ENCODE measurements at regions not wholly inside any gene's neighbourhood (a gene's known extent, or its start where the extent isn't known, plus 50 kb on each side); places are given as distances from the start of the nearest gene placed in this dataset.

GRCh38 chr9:109549386-109549785, 51.3 kb upstream of the PTPN3 start:
- Mint-ChIP-seq H3K27me3 (ENCODE audit: low read depth) (peaks cover 4% of the 10 kb centered on the region; the same call in 1 of the 2 replicates), H3K9me3 (peaks cover 28% of the 10 kb centered on the region), H3K4me3 (no peak overlapping the region), H3K4me1 (no peaks in the 10 kb centered on the region), H3K27ac (no peak overlapping the region), H3K36me3 (peaks cover 13% of the 10 kb centered on the region)
- ATAC-seq (no peak), DNase-seq (ENCODE audit: low spot score) (no peak)
- ChIA-PET CTCF (no interaction called here), POLR2A (no interaction called here)
- no peak for TF ChIP-seq ZBTB43 (CRISPR knock-in tag; IDR thresholded peaks at IDR 0.05)
- no peak for TF ChIP-seq ESRRA (CRISPR knock-in tag; IDR thresholded peaks at IDR 0.05; ENCODE audit: borderline replicate concordance)
- TF ChIP-seq ZNF671 (CRISPR knock-in tag; IDR thresholded peaks at IDR 0.05): no peak

DNA sequence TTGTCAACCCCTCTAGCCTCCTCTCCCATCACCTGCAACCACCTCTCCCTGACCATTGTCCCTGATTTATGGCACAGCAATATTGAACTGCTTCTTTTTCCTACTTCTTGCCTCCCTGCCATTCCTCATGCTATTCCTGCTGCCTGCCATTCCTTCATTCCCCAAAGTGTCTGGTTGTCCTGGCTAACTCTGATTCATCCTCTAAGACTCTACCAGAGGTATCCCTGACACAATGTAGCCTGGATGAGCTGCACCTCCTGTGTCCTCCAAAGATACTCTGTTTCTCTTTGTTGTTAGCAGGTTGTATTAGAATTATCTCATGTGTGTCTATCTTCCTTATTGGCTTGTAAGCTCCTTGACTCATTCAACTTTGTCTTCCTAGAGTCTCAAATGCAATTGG, 53.5 kb upstream of the PTPN3 start:
- no peak for ATAC-seq
- Mint-ChIP-seq H3K4me1 (peaks cover 21% of the 10 kb centered on the region), H3K36me3 (peaks cover 11% of the 10 kb centered on the region), H3K27ac (no peak overlapping the region), H3K9me3 (peaks cover 21% of the 10 kb centered on the region), H3K27me3 (ENCODE audit: low read depth) (peaks cover 4% of the 10 kb centered on the region; the same call in 1 of the 2 replicates), H3K4me3 (no peak overlapping the region)
- ChIA-PET CTCF (no interaction called here), POLR2A (no interaction called here)
- DNase-seq (ENCODE audit: low spot score): no peak
- TF ChIP-seq NR3C1 (CRISPR knock-in tag; conservative IDR thresholded peaks at IDR 0.05; ENCODE audit: low read depth) (no peak), TEAD4 (CRISPR knock-in tag; IDR thresholded peaks at IDR 0.05) (no peak), CDX4 (CRISPR knock-in tag; IDR thresholded peaks at IDR 0.05; ENCODE audit: borderline replicate concordance) (no peak), ATF1 (CRISPR knock-in tag; IDR thresholded peaks at IDR 0.05) (no peak), ESRRA (CRISPR knock-in tag; IDR thresholded peaks at IDR 0.05; ENCODE audit: borderline replicate concordance) (no peak), EMX1 (CRISPR knock-in tag; IDR thresholded peaks at IDR 0.05) (no peak), MLX (CRISPR knock-in tag; IDR thresholded peaks at IDR 0.05) (no peak), ZNF219 (CRISPR knock-in tag; IDR thresholded peaks at IDR 0.05; ENCODE audit: borderline replicate concordance) (no peak), JUN (CRISPR knock-in tag; IDR thresholded peaks at IDR 0.05) (no peak), ZNF281 (CRISPR knock-in tag; IDR thresholded peaks at IDR 0.05) (no peak), PRRX2 (CRISPR knock-in tag; IDR thresholded peaks at IDR 0.05) (no peak), SMAD3 (CRISPR knock-in tag; IDR thresholded peaks at IDR 0.05; ENCODE audit: borderline replicate concordance) (no peak)
- TF ChIP-seq, protein P1, sequence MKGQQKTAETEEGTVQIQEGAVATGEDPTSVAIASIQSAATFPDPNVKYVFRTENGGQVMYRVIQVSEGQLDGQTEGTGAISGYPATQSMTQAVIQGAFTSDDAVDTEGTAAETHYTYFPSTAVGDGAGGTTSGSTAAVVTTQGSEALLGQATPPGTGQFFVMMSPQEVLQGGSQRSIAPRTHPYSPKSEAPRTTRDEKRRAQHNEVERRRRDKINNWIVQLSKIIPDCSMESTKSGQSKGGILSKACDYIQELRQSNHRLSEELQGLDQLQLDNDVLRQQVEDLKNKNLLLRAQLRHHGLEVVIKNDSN (CRISPR knock-in tag; IDR thresholded peaks at IDR 0.05): no peak
- TF ChIP-seq, protein P2, sequence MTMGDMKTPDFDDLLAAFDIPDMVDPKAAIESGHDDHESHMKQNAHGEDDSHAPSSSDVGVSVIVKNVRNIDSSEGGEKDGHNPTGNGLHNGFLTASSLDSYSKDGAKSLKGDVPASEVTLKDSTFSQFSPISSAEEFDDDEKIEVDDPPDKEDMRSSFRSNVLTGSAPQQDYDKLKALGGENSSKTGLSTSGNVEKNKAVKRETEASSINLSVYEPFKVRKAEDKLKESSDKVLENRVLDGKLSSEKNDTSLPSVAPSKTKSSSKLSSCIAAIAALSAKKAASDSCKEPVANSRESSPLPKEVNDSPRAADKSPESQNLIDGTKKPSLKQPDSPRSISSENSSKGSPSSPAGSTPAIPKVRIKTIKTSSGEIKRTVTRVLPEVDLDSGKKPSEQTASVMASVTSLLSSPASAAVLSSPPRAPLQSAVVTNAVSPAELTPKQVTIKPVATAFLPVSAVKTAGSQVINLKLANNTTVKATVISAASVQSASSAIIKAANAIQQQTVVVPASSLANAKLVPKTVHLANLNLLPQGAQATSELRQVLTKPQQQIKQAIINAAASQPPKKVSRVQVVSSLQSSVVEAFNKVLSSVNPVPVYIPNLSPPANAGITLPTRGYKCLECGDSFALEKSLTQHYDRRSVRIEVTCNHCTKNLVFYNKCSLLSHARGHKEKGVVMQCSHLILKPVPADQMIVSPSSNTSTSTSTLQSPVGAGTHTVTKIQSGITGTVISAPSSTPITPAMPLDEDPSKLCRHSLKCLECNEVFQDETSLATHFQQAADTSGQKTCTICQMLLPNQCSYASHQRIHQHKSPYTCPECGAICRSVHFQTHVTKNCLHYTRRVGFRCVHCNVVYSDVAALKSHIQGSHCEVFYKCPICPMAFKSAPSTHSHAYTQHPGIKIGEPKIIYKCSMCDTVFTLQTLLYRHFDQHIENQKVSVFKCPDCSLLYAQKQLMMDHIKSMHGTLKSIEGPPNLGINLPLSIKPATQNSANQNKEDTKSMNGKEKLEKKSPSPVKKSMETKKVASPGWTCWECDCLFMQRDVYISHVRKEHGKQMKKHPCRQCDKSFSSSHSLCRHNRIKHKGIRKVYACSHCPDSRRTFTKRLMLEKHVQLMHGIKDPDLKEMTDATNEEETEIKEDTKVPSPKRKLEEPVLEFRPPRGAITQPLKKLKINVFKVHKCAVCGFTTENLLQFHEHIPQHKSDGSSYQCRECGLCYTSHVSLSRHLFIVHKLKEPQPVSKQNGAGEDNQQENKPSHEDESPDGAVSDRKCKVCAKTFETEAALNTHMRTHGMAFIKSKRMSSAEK (CRISPR knock-in tag; IDR thresholded peaks at IDR 0.05; ENCODE audit: borderline replicate concordance): no peak
